Colonic mucosa (tissue), 4 donors: ENCODE measurements at regions not wholly inside any gene's neighbourhood (a gene's known extent, or its start where the extent isn't known, plus 50 kb on each side); places are given as distances from the start of the nearest gene placed in this dataset.

Source experiments
- DNase-seq: peaks from one replicate; pipeline ENCODE4 v3.0.0-alpha.2; 2020
- H3K27ac ChIP-seq: fragments of 200-600 bp; one replicate; pipeline ENCODE4 v1.8.0; 2021
- H3K27me3 ChIP-seq: fragments of 200-600 bp; one replicate; pipeline ENCODE4 v1.8.0; 2021
- H3K36me3 ChIP-seq: fragments of 200-600 bp; one replicate; pipeline ENCODE4 v1.8.0; 2021
- H3K4me1 ChIP-seq: fragments of 200-600 bp; one replicate; pipeline ENCODE4 v1.8.0; 2021; ENCODE audit warnings: mild to moderate bottlenecking
- H3K4me3 ChIP-seq: fragments of 200-600 bp; one replicate; pipeline ENCODE4 v1.8.0; 2021
- H3K9ac ChIP-seq, 2 donors: one replicate each; pipeline ENCODE4 v1.7.0; 2013; ENCODE audit warnings: control low read depth in 2 of 2, low read depth in 2 of 2, low read length in 2 of 2
- H3K9me3 ChIP-seq: fragments of 200-600 bp; one replicate; pipeline ENCODE4 v1.8.0; 2021
- CTCF ChIP-seq: fragments of 200-600 bp; IDR thresholded peaks from one replicate; pipeline ENCODE4 v1.8.0; 2022; ENCODE audit warnings: antibody characterized with exemption, mild to moderate bottlenecking
- intact Hi-C: fragments of 100-400 bp; cut with DNase I; formaldehyde crosslinking; loops from one replicate; pipeline ENCODE4 v1.14.1; 2022
- donor health status: healthy.
- donor health status: DM: no; HTN: no; CAD: no.
- donor health status: DM: no; HTN: no; CAD: no.

- Histone ChIP-seq H3K36me3 (no peaks in the 10 kb centered on the region), H3K4me1 (no peaks in the 10 kb centered on the region), H3K27me3 (no peaks in the 10 kb centered on the region), H3K4me3 (no peak overlapping the region), H3K27ac (no peak overlapping the region), H3K9ac (no peak overlapping the region), H3K9me3 (no peaks in the 10 kb centered on the region)
- no peak for DNase-seq
- intact Hi-C loops = no loop called here
- TF ChIP-seq CTCF = no peak
These were observed 922.9 kb downstream of the EFNB2 start for GRCh38 chr13:105612541-105612940.

- no peaks in the 10 kb centered on the region for H3K36me3 ChIP-seq
- H3K4me3 ChIP-seq = no peak overlapping the region
- H3K9ac ChIP-seq = no peak overlapping the region
- no peak overlapping the region for H3K27ac ChIP-seq
- DNase-seq = no peak
- no peak for TF ChIP-seq CTCF
- no peaks in the 10 kb centered on the region for H3K27me3 ChIP-seq
- intact Hi-C loops = no loop called here
- no peaks in the 10 kb centered on the region for H3K9me3 ChIP-seq
- no peaks in the 10 kb centered on the region for H3K4me1 ChIP-seq
These were observed 924.0 kb downstream of the EFNB2 start for GRCh38 chr13:105611424-105611823.

GRCh38 chr13:105608104-105608503 is 927.4 kb downstream of the EFNB2 start:
- H3K9ac ChIP-seq = no peak overlapping the region
- H3K4me1 ChIP-seq = no peaks in the 10 kb centered on the region
- no peak overlapping the region for H3K4me3 ChIP-seq
- H3K9me3 ChIP-seq = no peaks in the 10 kb centered on the region
- no peak for TF ChIP-seq CTCF
- H3K36me3 ChIP-seq = no peaks in the 10 kb centered on the region
- no peaks in the 10 kb centered on the region for H3K27me3 ChIP-seq
- intact Hi-C loops = no loop called here
- DNase-seq = no peak
- H3K27ac ChIP-seq = no peak overlapping the region

- TF ChIP-seq CTCF = no peak
- no peaks in the 10 kb centered on the region for H3K4me1 ChIP-seq
- no peak overlapping the region for H3K27ac ChIP-seq
- no peak for DNase-seq
- intact Hi-C loops = no loop called here
- H3K36me3 ChIP-seq = no peaks in the 10 kb centered on the region
- H3K9ac ChIP-seq = no peak overlapping the region
- H3K9me3 ChIP-seq = no peaks in the 10 kb centered on the region
- no peak overlapping the region for H3K4me3 ChIP-seq
- H3K27me3 ChIP-seq = no peaks in the 10 kb centered on the region
These were observed 928.0 kb downstream of the EFNB2 start for GRCh38 chr13:105607426-105607825.

GRCh38 chr13:105607016-105607415 is 928.4 kb downstream of the EFNB2 start:
- no peaks in the 10 kb centered on the region for H3K27me3 ChIP-seq
- no peaks in the 10 kb centered on the region for H3K36me3 ChIP-seq
- no peak overlapping the region for H3K9ac ChIP-seq
- no peaks in the 10 kb centered on the region for H3K4me1 ChIP-seq
- TF ChIP-seq CTCF = no peak
- intact Hi-C loops = no loop called here
- no peak overlapping the region for H3K4me3 ChIP-seq
- no peak for DNase-seq
- H3K9me3 ChIP-seq = no peaks in the 10 kb centered on the region
- no peak overlapping the region for H3K27ac ChIP-seq
